ENCODE measurements at regions not wholly inside any gene's neighbourhood (a gene's known extent, or its start where the extent isn't known, plus 50 kb on each side); places are given as distances from the start of the nearest gene placed in this dataset.

GRCh38 chr6:156647991-156648390, 129.2 kb upstream of the ARID1B start:
- TF ChIP-seq CTCF (IDR thresholded peaks at IDR 0.05) (no peak), POLR2A (IDR thresholded peaks at IDR 0.05) (no peak)
